ENCODE measurements at regions not wholly inside any gene's neighbourhood (a gene's known extent, or its start where the extent isn't known, plus 50 kb on each side); places are given as distances from the start of the nearest gene placed in this dataset.

DNA sequence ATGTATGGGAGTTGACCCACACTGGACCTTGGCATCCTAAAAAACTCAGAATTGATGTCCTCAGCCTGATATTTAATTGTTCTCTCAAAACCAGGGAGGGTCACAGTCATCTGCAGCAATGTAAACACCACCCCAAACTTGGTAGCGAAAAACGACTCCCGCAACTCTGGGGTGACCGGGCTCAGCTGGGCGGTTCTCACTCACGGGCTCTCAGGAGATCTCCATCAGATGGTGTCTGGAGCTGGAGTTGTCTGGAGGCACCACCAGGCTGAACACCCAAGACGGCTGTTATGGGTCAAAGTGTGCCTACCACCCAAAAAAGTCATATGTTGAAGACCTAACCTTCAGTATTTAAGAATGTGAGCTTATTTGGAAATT is 50.9 kb upstream of the NXT1 start:
- TF ChIP-seq, protein P1, sequence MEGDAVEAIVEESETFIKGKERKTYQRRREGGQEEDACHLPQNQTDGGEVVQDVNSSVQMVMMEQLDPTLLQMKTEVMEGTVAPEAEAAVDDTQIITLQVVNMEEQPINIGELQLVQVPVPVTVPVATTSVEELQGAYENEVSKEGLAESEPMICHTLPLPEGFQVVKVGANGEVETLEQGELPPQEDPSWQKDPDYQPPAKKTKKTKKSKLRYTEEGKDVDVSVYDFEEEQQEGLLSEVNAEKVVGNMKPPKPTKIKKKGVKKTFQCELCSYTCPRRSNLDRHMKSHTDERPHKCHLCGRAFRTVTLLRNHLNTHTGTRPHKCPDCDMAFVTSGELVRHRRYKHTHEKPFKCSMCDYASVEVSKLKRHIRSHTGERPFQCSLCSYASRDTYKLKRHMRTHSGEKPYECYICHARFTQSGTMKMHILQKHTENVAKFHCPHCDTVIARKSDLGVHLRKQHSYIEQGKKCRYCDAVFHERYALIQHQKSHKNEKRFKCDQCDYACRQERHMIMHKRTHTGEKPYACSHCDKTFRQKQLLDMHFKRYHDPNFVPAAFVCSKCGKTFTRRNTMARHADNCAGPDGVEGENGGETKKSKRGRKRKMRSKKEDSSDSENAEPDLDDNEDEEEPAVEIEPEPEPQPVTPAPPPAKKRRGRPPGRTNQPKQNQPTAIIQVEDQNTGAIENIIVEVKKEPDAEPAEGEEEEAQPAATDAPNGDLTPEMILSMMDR (tag by site-specific recombination; IDR thresholded peaks at IDR 0.05) = no peak
- no peak for TF ChIP-seq ZNF366 (tag by site-specific recombination; conservative IDR thresholded peaks at IDR 0.05)
